ENCODE measurements at regions not wholly inside any gene's neighbourhood (a gene's known extent, or its start where the extent isn't known, plus 50 kb on each side); places are given as distances from the start of the nearest gene placed in this dataset.

GRCh38 chr3:193897731-193898180, 238.2 kb upstream of the HES1 start:
- no peak for DNase-seq (ENCODE audit: extremely low spot score, unreplicated experiment)
- Mint-ChIP-seq H3K36me3 (peaks cover 4% of the 10 kb centered on the region), H3K4me1 (ENCODE audit: unreplicated experiment) (peaks cover 70% of the 10 kb centered on the region), H3K9me3 (peaks cover 5% of the 10 kb centered on the region), H3K4me3 (peak overlapping the region; percentile 56), H3K27me3 (no peaks in the 10 kb centered on the region), H3K27ac (peak overlapping the region; percentile 35)
- TF ChIP-seq, protein P1, sequence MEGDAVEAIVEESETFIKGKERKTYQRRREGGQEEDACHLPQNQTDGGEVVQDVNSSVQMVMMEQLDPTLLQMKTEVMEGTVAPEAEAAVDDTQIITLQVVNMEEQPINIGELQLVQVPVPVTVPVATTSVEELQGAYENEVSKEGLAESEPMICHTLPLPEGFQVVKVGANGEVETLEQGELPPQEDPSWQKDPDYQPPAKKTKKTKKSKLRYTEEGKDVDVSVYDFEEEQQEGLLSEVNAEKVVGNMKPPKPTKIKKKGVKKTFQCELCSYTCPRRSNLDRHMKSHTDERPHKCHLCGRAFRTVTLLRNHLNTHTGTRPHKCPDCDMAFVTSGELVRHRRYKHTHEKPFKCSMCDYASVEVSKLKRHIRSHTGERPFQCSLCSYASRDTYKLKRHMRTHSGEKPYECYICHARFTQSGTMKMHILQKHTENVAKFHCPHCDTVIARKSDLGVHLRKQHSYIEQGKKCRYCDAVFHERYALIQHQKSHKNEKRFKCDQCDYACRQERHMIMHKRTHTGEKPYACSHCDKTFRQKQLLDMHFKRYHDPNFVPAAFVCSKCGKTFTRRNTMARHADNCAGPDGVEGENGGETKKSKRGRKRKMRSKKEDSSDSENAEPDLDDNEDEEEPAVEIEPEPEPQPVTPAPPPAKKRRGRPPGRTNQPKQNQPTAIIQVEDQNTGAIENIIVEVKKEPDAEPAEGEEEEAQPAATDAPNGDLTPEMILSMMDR (conservative IDR thresholded peaks at IDR 0.05), result no peak

DNA sequence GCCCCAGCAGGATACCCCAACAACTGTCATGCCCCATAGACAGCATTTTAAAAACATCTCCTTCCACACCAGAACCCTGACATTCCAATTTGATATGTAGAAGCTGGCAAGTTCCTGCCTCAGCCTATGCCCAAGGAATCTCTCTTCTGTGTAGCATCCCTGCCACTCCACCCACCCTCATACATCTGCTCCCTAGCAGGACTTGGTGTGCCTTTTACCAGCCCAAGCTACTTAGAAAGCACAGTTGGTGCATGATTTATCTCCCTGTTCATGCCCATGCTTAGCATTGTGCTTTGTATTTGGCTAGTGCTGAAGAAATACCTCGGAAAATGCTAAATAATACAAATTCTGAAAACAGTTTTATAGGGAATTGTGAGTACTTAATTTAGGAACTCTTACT, 236.9 kb upstream of the HES1 start:
- Mint-ChIP-seq H3K36me3 (peaks cover 4% of the 10 kb centered on the region), H3K27me3 (no peaks in the 10 kb centered on the region), H3K4me3 (no peak overlapping the region), H3K27ac (no peak overlapping the region), H3K4me1 (ENCODE audit: unreplicated experiment) (peaks cover 78% of the 10 kb centered on the region), H3K9me3 (peaks cover 5% of the 10 kb centered on the region)
- TF ChIP-seq, protein P1 (conservative IDR thresholded peaks at IDR 0.05), result no peak
- no peak for DNase-seq (ENCODE audit: extremely low spot score, unreplicated experiment)

- Mint-ChIP-seq H3K9me3 (no peaks in the 10 kb centered on the region), H3K4me1 (ENCODE audit: unreplicated experiment) (peaks cover 76% of the 10 kb centered on the region), H3K27ac (no peak overlapping the region), H3K4me3 (no peak overlapping the region), H3K36me3 (no peaks in the 10 kb centered on the region), H3K27me3 (no peaks in the 10 kb centered on the region)
- TF ChIP-seq, protein P1 (conservative IDR thresholded peaks at IDR 0.05), result no peak
- no peak for DNase-seq (ENCODE audit: extremely low spot score, unreplicated experiment)
Measured at GRCh38 chr3:193901007-193901406, 234.9 kb upstream of the HES1 start.

GRCh38 chr3:193902607-193903511, 233.1 kb upstream of the HES1 start:
- H3K27me3 Mint-ChIP-seq, result no peaks in the 10 kb centered on the region
- H3K9me3 Mint-ChIP-seq, result peaks cover 5% of the 10 kb centered on the region
- DNase-seq (ENCODE audit: extremely low spot score, unreplicated experiment), result no peak
- no peaks in the 10 kb centered on the region for H3K36me3 Mint-ChIP-seq
- peak overlapping the region; percentile 39 for H3K27ac Mint-ChIP-seq
- TF ChIP-seq, protein P1 (conservative IDR thresholded peaks at IDR 0.05), result no peak
- H3K4me1 Mint-ChIP-seq (ENCODE audit: unreplicated experiment), result peaks cover 58% of the 10 kb centered on the region
- H3K4me3 Mint-ChIP-seq, result peak overlapping the region; percentile 23

DNA sequence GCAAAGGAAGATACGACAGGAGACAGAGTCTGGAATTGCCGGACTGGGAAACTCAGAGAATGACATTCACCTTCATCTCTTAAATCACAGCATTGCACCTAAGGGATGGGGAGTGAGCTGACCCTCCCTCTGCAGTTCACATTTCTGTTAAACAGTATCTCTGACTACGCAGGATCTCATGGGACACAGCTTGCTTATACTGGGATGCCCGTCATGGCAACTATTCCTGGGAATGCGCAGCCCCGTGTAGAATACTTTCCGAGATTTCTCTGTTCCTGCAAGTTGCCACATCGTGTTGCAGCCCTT, 232.5 kb upstream of the HES1 start:
- Mint-ChIP-seq H3K4me1 (ENCODE audit: unreplicated experiment) (peaks cover 55% of the 10 kb centered on the region), H3K36me3 (peaks cover 3% of the 10 kb centered on the region), H3K9me3 (peaks cover 10% of the 10 kb centered on the region), H3K27me3 (no peaks in the 10 kb centered on the region), H3K4me3 (peak overlapping the region; percentile 40), H3K27ac (peak overlapping the region; percentile 39)
- DNase-seq (ENCODE audit: extremely low spot score, unreplicated experiment), result no peak
- TF ChIP-seq, protein P1 (conservative IDR thresholded peaks at IDR 0.05), result no peak
